HepG2 (cell line): ENCODE measurements at regions not wholly inside any gene's neighbourhood (a gene's known extent, or its start where the extent isn't known, plus 50 kb on each side); places are given as distances from the start of the nearest gene placed in this dataset.

Source experiments
- ATAC-seq: fragments of 200-7000 bp; cut with Tn5 transposase; 3 replicates; pipeline ENCODE4 v1.9.1; 2020; ENCODE audit warnings: mild to moderate bottlenecking, moderate library complexity
- BruUV-seq: library from RNA; stranded (reverse); fragments of 400-500 nt; replicated peaks from 2 replicates; lab custom pipeline; 2021; lab: Mats Ljungman, UMichigan
- CTCF ChIA-PET: fragments of 300-600 bp; formaldehyde crosslinking; extraction: SDS; loops from one replicate; lab custom pipeline; 2021; ENCODE audit warnings: low total read pairs, inconsistent platforms, low intra/inter-chr PET ratio; lab: Yijun Ruan, JAX
- POLR2A ChIA-PET: fragments of 350-600 bp; sonication (Branson Sonifier 250); formaldehyde crosslinking; loops from one replicate; lab custom pipeline; 2020; ENCODE audit warnings: antibody characterized with exemption, inconsistent platforms; lab: Yijun Ruan, JAX
- DNase-seq: peaks from one replicate; pipeline ENCODE4 v3.0.0-alpha.2; 2015; ENCODE audit warnings: low spot score
- FAIRE-seq: peaks from 3 replicates; lab custom pipeline; 2011; peaks lifted over from hg19 to GRCh38; lab: Jason Lieb, UNC
- H2AFZ ChIP-seq: one replicate; pipeline ENCODE4 v1.6.1; 2011; ENCODE audit warnings: low read length, inconsistent platforms
- H3K27ac ChIP-seq: fragments of 300-600 bp; 3 replicates; pipeline ENCODE4 v1.8.0; 2011; ENCODE audit warnings: mixed run types, mild to moderate bottlenecking, mixed read lengths, low read length, inconsistent platforms; ENCODE audit not compliant: insufficient read depth; ENCODE audit errors: extremely low read length
- H3K27me3 ChIP-seq, 2 experiments: fragments of 200-600 bp in 1 of 2; 2 replicates in 1 of 2; 3 replicates in 1 of 2; pipeline versions ENCODE4 v1.6.0 to v1.8.0; 2011; ENCODE audit warnings: low read length in 2 of 2, mild to moderate bottlenecking in 2 of 2, moderate library complexity in 2 of 2, inconsistent platforms in 1 of 2; ENCODE audit not compliant: insufficient read depth in 2 of 2, control insufficient read depth in 1 of 2
- H3K36me3 ChIP-seq, 2 experiments: fragments of 200-600 bp in 1 of 2; replicated peaks in 1 of 2; 2 replicates in 1 of 2; 3 replicates in 1 of 2; pipeline versions ENCODE4 v1.5.1 to v1.8.0; 2011; ENCODE audit warnings: low read length in 2 of 2, inconsistent platforms in 1 of 2; ENCODE audit not compliant: insufficient read depth in 2 of 2, control insufficient read depth in 1 of 2
- H3K4me1 ChIP-seq: 2 replicates; pipeline ENCODE4 v1.5.1; 2012; ENCODE audit warnings: low read length, inconsistent platforms; ENCODE audit not compliant: insufficient read depth
- H3K4me2 ChIP-seq: 2 replicates; pipeline ENCODE4 v1.6.0; 2011; ENCODE audit warnings: low read depth, low read length, inconsistent platforms
- H3K4me3 ChIP-seq, 3 experiments: fragments of 200-600 bp in 1 of 3; sonication (generic), shearing (Covaris generic) in 1 of 3; replicated peaks in 1 of 3; 2 replicates each; pipeline ENCODE4 v1.5.1; 2011 to 2016; ENCODE audit warnings: low read length in 3 of 3, inconsistent platforms in 2 of 3, low read depth in 2 of 3, mild to moderate bottlenecking in 2 of 3, control low read depth in 1 of 3, mixed read lengths in 1 of 3; ENCODE audit not compliant: insufficient read depth in 1 of 3
- H3K79me2 ChIP-seq: one replicate; pipeline ENCODE4 v1.6.1; 2011; ENCODE audit warnings: low read length, inconsistent platforms; ENCODE audit not compliant: insufficient read depth
- H3K9ac ChIP-seq: 2 replicates; pipeline ENCODE4 v1.6.0; 2011; ENCODE audit warnings: mild to moderate bottlenecking, low read depth, low read length, inconsistent platforms; ENCODE audit not compliant: insufficient read depth
- H3K9me3 ChIP-seq: 2 replicates; pipeline ENCODE4 v1.5.1; 2012; ENCODE audit warnings: mild to moderate bottlenecking, low read length
- H4K20me1 ChIP-seq: 2 replicates; pipeline ENCODE4 v1.6.0; 2011; ENCODE audit warnings: inconsistent platforms, mild to moderate bottlenecking, low read length, moderate library complexity; ENCODE audit not compliant: insufficient read depth
- CAMTA2 ChIP-seq: sonication (generic); formaldehyde crosslinking; IDR thresholded peaks from 2 replicates; pipeline ENCODE4 v1.4.0; 2020; ENCODE audit warnings: mild to moderate bottlenecking, missing genetic modification reagents, borderline replicate concordance
- CENPT ChIP-seq: sonication (generic); formaldehyde crosslinking; IDR thresholded peaks from 2 replicates; pipeline ENCODE4 v1.8.0; 2022; ENCODE audit warnings: low read depth, mild to moderate bottlenecking, moderate library complexity, missing genetic modification reagents
- CHD2 ChIP-seq: IDR thresholded peaks from 2 replicates; pipeline ENCODE4 v1.6.1; 2011; ENCODE audit warnings: low read depth, low read length, improper control_type of control experiment
- ESRRA ChIP-seq: sonication (generic); formaldehyde crosslinking; IDR thresholded peaks from 2 replicates; pipeline ENCODE4 v1.5.1; 2020; ENCODE audit warnings: mild to moderate bottlenecking, low read depth, missing genetic modification reagents
- HOXA7 ChIP-seq: sonication (generic); formaldehyde crosslinking; IDR thresholded peaks from 2 replicates; pipeline ENCODE4 v1.8.1; 2022; ENCODE audit warnings: mild to moderate bottlenecking, missing genetic modification reagents, moderate library complexity
- MLXIP ChIP-seq: sonication (generic); formaldehyde crosslinking; IDR thresholded peaks from 2 replicates; pipeline ENCODE4 v1.9.0; 2021; ENCODE audit warnings: missing genetic modification reagents, borderline replicate concordance
- ZNF354B ChIP-seq: sonication (generic); formaldehyde crosslinking; IDR thresholded peaks from 2 replicates; pipeline ENCODE4 v1.8.0; 2022; ENCODE audit warnings: mild to moderate bottlenecking, missing genetic modification reagents
- ZSCAN22 ChIP-seq: sonication (generic); formaldehyde crosslinking; IDR thresholded peaks from 2 replicates; pipeline ENCODE4 v1.4.0; 2020; ENCODE audit warnings: mild to moderate bottlenecking, missing genetic modification reagents
- ZSCAN29 ChIP-seq: sonication (generic); formaldehyde crosslinking; conservative IDR thresholded peaks from 2 replicates; pipeline ENCODE4 v1.4.0; 2020; ENCODE audit warnings: mild to moderate bottlenecking, missing genetic modification reagents
- WGBS: methylation state at CpG from one replicate; pipeline ENCODE4 v1.1.6; 2017; ENCODE audit warnings: low lambda C conversion rate; 5-methylcytosine and 5-hydroxymethylcytosine counted together
- in situ Hi-C: cut with HindIII; loops from 2 replicates; pipeline ENCODE4 v1.10.0; 2017; ENCODE audit warnings: low pct_unique_long_range_greater_than_20kb; ENCODE audit not compliant: extremely low pct_ligation_motif_present
- intact Hi-C: fragments of 100-400 bp; cut with micrococcal nuclease; formaldehyde crosslinking; loops from one replicate; pipeline ENCODE4 v1.10.0; 2022; ENCODE audit not compliant: unreplicated experiment
- TF ChIP-seq, protein P1 (sequence below): sonication (generic); formaldehyde crosslinking; IDR thresholded peaks from 2 replicates; pipeline ENCODE4 v1.8.1; 2023; ENCODE audit warnings: mild to moderate bottlenecking, missing genetic modification reagents
- TF ChIP-seq, protein P2 (sequence below): sonication (generic); formaldehyde crosslinking; IDR thresholded peaks from 2 replicates; pipeline ENCODE4 v1.9.0; 2021; ENCODE audit warnings: missing genetic modification reagents, borderline replicate concordance

DNA sequence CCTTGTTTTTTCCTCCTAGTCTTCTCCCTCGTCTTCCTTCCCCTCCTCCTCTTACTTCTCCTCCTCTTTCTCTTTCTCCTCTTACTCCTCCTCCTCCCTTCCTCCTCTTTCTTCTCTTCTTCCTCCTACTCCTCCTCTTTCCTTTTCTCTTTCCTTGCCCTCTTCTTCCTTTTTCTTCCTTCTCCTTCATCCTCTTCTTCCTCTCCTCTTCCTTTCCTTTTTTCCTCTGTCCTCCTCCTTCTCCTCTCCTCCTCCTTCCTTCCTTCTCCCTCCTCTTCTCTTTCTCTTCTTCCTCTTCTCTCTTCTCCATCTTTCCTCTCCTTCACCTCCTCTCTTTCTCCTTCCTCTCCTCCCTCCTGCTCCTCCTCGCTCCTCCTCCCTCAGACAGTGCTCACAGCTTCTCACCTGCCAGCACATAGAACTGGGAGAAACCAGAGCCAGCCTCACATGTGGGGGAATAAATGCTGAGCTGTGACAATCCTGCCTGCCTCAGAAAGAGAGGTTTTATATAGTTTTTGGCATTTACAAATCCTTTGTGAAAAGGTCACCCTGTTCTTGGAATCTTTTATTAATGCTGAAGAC, 84.3 kb upstream of the NLRP1 start:
- no peak for FAIRE-seq
- no peaks in the 10 kb centered on the region for H4K20me1 ChIP-seq
- no peaks in the 10 kb centered on the region for H3K36me3 ChIP-seq
- ChIA-PET POLR2A (no interaction called here), CTCF (no interaction called here)
- intact Hi-C loops: no loop called here
- H3K4me2 ChIP-seq: no peak overlapping the region
- H3K9ac ChIP-seq: no peak overlapping the region
- no TSS peak for BruUV-seq
- no peak for TF ChIP-seq CENPT (CRISPR knock-in tag)
- no peak for TF ChIP-seq CAMTA2 (CRISPR knock-in tag)
- TF ChIP-seq ZSCAN29 (CRISPR knock-in tag): no peak
- no peak for TF ChIP-seq ESRRA
- TF ChIP-seq, protein P1, sequence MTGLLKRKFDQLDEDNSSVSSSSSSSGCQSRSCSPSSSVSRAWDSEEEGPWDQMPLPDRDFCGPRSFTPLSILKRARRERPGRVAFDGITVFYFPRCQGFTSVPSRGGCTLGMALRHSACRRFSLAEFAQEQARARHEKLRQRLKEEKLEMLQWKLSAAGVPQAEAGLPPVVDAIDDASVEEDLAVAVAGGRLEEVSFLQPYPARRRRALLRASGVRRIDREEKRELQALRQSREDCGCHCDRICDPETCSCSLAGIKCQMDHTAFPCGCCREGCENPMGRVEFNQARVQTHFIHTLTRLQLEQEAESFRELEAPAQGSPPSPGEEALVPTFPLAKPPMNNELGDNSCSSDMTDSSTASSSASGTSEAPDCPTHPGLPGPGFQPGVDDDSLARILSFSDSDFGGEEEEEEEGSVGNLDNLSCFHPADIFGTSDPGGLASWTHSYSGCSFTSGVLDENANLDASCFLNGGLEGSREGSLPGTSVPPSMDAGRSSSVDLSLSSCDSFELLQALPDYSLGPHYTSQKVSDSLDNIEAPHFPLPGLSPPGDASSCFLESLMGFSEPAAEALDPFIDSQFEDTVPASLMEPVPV (CRISPR knock-in tag): no peak
- TF ChIP-seq, protein P2, sequence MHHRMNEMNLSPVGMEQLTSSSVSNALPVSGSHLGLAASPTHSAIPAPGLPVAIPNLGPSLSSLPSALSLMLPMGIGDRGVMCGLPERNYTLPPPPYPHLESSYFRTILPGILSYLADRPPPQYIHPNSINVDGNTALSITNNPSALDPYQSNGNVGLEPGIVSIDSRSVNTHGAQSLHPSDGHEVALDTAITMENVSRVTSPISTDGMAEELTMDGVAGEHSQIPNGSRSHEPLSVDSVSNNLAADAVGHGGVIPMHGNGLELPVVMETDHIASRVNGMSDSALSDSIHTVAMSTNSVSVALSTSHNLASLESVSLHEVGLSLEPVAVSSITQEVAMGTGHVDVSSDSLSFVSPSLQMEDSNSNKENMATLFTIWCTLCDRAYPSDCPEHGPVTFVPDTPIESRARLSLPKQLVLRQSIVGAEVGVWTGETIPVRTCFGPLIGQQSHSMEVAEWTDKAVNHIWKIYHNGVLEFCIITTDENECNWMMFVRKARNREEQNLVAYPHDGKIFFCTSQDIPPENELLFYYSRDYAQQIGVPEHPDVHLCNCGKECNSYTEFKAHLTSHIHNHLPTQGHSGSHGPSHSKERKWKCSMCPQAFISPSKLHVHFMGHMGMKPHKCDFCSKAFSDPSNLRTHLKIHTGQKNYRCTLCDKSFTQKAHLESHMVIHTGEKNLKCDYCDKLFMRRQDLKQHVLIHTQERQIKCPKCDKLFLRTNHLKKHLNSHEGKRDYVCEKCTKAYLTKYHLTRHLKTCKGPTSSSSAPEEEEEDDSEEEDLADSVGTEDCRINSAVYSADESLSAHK (CRISPR knock-in tag): no peak
- no peak for TF ChIP-seq MLXIP (CRISPR knock-in tag)
- TF ChIP-seq ZSCAN22 (CRISPR knock-in tag): no peak
- TF ChIP-seq HOXA7 (CRISPR knock-in tag): no peak
- no peak for TF ChIP-seq ZNF354B
- TF ChIP-seq CHD2: no peak
- TF ChIP-seq, all 625 proteins: peak for 0
- Histone ChIP-seq H3K9me3 (no peaks in the 10 kb centered on the region), H3K4me1 (no peaks in the 10 kb centered on the region), H3K27ac (no peak overlapping the region), H3K79me2 (no peaks in the 10 kb centered on the region), H2AFZ (no peak overlapping the region), H3K4me3 (no peak overlapping the region), H3K27me3 (peaks cover 1 to 3% of the 10 kb centered on the region in 2 experiments; a peak in 1 of 5 replicates)
- no peak for ATAC-seq
- WGBS: 5% methylated on average over 2 of the region's 2 CpGs
- in situ Hi-C loops: no loop called here
- no peak for DNase-seq
